OCI-LY3 (cell line): ENCODE measurements at regions not wholly inside any gene's neighbourhood (a gene's known extent, or its start where the extent isn't known, plus 50 kb on each side); places are given as distances from the start of the nearest gene placed in this dataset.

ENCODE experiments used
- CTCF ChIP-seq: fragments of 200-600, 300-600 bp; sonication (generic); IDR thresholded peaks from 2 replicates; pipeline ENCODE4 v1.5.1; 2014; ENCODE audit warnings: antibody characterized with exemption, low read length, low read depth
- EZH2phosphoT487 ChIP-seq: fragments of 200-600 bp; shearing (Covaris generic); IDR thresholded peaks from 2 replicates; pipeline ENCODE4 v1.6.1; 2018; ENCODE audit warnings: antibody characterized with exemption, mixed run types, low read depth

DNA sequence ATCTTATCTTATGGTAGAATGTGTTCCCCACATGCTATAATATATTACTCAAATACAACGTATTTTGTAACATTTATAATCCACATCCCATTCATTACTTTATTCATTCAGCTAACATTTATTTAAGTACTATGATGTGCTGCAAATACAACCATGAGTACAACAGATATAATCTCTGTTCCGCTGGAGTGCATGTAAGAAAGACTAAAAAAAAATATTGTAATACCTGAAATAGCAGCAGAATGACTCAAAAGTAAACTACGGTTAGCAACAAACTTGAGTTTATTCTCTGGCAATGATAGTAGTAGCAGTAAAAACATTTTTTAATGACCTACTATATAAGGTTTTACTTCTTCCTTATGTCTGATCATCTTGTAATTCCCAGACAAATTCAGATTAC lies 1776.3 kb downstream of the STIM2 start:
- TF ChIP-seq CTCF: no peak
- no peak for TF ChIP-seq EZH2phosphoT487
